HFF-Myc (cell line): ENCODE measurements at regions not wholly inside any gene's neighbourhood (a gene's known extent, or its start where the extent isn't known, plus 50 kb on each side); places are given as distances from the start of the nearest gene placed in this dataset.

Experiments used
- DNase-seq: peaks from one replicate; pipeline ENCODE4 v3.0.0-alpha.2; 2011; ENCODE audit warnings: low read depth; ENCODE audit errors: extremely low read depth
- H3K4me3 ChIP-seq: replicated peaks from 2 replicates; pipeline ENCODE4 v1.5.1; 2011; ENCODE audit warnings: low read depth, mild to moderate bottlenecking, control low read depth, low read length
- TF ChIP-seq, protein P1 (sequence below): IDR thresholded peaks from 2 replicates; pipeline ENCODE4 v1.5.1; 2012; ENCODE audit warnings: mild to moderate bottlenecking, low read depth, low read length, control low read depth; ENCODE audit errors: missing control alignments

DNA sequence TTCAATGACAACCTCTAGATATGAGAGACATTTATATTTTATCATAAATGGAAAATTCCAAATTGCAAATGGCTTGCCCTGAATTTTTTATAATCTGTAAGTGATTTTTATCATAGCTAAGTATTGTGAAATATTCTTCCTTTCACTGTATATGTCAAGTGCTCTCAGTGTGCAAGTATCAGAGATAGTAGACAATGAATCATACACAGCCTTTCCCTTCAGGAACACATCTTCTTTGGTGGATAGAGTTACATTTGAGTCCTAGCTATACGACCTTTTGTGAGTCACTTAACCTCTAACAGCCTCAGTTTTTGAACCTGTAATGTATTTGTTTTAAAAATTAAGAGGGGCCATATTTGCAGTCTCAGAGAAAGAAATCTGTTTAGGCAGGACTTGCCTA lies 350.7 kb upstream of the SEL1L start:
- DNase-seq: no peak
- TF ChIP-seq, protein P1, sequence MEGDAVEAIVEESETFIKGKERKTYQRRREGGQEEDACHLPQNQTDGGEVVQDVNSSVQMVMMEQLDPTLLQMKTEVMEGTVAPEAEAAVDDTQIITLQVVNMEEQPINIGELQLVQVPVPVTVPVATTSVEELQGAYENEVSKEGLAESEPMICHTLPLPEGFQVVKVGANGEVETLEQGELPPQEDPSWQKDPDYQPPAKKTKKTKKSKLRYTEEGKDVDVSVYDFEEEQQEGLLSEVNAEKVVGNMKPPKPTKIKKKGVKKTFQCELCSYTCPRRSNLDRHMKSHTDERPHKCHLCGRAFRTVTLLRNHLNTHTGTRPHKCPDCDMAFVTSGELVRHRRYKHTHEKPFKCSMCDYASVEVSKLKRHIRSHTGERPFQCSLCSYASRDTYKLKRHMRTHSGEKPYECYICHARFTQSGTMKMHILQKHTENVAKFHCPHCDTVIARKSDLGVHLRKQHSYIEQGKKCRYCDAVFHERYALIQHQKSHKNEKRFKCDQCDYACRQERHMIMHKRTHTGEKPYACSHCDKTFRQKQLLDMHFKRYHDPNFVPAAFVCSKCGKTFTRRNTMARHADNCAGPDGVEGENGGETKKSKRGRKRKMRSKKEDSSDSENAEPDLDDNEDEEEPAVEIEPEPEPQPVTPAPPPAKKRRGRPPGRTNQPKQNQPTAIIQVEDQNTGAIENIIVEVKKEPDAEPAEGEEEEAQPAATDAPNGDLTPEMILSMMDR: no peak
- H3K4me3 ChIP-seq: no peak overlapping the region

- TF ChIP-seq, protein P1: no peak
Measured at GRCh38 chr14:81886588-81886987, 352.9 kb upstream of the SEL1L start.

DNA sequence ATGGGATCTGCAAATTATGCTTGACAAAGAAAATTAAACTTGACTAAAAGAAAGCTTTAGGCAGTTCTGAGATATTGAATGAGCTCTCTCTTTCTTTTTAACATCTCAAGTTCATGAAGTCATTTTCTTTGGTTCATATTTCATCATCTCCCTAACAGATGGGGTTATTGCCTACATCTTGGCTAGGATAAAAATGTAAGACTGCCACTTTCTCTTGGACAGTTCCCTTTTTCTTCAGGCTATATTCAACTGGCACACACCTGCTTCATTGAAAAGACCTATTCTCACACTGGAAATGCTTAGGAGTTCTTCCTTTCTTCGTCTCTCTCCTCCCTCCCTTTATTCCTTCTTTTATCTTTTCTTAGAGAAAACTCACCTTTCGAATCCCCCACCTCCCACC lies 355.9 kb upstream of the SEL1L start:
- TF ChIP-seq, protein P1: no peak
- no peak overlapping the region for H3K4me3 ChIP-seq
- DNase-seq: no peak

More at GRCh38 chr14:81886588-81886987, 352.9 kb upstream of the SEL1L start:
- H3K4me3 ChIP-seq: no peak overlapping the region
- no peak for DNase-seq

DNA sequence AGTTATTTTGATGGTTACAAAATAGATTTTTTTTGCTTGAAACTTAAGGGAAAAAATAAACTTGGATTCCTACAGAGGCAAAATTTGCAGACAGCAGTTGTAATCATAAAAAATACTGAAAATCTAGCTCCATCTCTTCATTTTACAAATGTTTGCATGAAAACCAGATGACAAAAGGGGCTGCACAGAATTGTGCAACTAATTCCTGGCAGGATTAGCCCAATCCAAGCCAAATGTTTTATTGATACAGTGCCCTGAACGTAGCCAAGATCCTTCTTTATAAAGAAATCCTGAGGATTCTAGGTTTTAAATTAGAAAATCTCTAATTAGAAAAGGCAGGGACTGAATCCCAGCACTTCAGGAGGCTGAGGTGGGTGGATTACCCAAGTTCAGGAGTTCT lies 356.4 kb upstream of the SEL1L start:
- TF ChIP-seq, protein P1: no peak
- no peak for DNase-seq
- H3K4me3 ChIP-seq: no peak overlapping the region

DNA sequence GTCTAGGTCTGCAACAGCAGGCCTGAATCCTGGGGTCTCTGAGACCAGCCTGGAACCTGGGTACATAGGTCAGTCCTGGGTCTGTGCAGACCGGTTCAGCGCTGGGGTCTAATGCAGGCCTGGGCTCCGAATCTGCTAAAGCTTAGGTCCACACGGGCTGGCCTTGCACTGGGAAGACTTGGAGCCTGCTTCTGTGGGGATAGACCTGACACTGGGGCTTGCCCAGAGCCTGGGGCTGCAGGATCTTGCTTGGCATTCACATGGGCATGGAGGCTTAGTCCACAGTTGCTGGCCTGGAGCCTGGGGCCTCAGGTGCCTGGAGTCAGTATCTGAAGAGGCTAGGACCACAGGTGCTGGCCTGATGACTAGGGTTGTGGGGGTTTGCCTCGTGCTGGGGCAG lies 369.8 kb upstream of the SEL1L start:
- TF ChIP-seq, protein P1: no peak
- no peak for DNase-seq
- H3K4me3 ChIP-seq: no peak overlapping the region

DNA sequence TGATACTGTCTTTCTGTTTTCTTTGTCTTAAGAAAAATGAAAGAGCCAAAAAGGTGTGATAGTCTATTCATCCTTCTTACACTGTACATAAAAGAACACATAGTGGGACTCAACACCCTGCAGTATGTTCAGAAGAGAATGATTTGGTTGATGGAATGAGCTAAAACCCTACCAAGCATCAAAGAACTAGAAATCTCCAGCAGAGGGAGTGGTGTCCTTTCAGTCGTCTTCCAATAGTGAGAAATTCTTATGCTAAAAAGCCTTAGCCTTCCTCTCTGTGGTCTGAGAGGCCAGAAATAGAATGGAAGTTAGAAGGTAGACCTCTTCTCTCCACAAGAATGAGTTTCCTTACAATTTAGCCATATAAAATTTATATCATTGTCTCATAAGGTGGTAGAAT lies 393.4 kb upstream of the SEL1L start:
- TF ChIP-seq, protein P1: no peak
- no peak for DNase-seq
- H3K4me3 ChIP-seq: no peak overlapping the region

- no peak overlapping the region for H3K4me3 ChIP-seq
- DNase-seq: no peak
- TF ChIP-seq, protein P1: no peak
Measured at GRCh38 chr14:81931828-81932227, 398.2 kb upstream of the SEL1L start.
